Activated CD4-positive, alpha-beta T cell treated with anti-CD3 and anti-CD28 coated beads for 4 hours (primary cell): ENCODE measurements at regions not wholly inside any gene's neighbourhood (a gene's known extent, or its start where the extent isn't known, plus 50 kb on each side); places are given as distances from the start of the nearest gene placed in this dataset.
A peak's percentile ranks its signal among the peaks of the same experiment; 100 is the strongest.

Experiments used
- DNase-seq, 2 donors: peaks; one replicate each; pipeline ENCODE4 v3.0.0-alpha.2; 2020

GRCh38 chr4:38567457-38567856 lies 96.5 kb upstream of the KLF3 start:
- DNase-seq, result no peak

- no peak for DNase-seq
Observed at GRCh38 chr4:38568768-38569167, 95.2 kb upstream of the KLF3 start.

GRCh38 chr4:38570647-38571276 lies 93.2 kb upstream of the KLF3 start:
- DNase-seq, result no peak

- no peak for DNase-seq
Observed at GRCh38 chr4:38572793-38573192, 91.2 kb upstream of the KLF3 start.

- no peak for DNase-seq
Observed at GRCh38 chr4:38574559-38575333, 89.3 kb upstream of the KLF3 start.

GRCh38 chr4:38576767-38577166 lies 87.2 kb upstream of the KLF3 start:
- DNase-seq, result no peak

GRCh38 chr4:38577462-38577861 lies 86.5 kb upstream of the KLF3 start:
- DNase-seq, result no peak

- DNase-seq, result no peak
Observed at GRCh38 chr4:38581426-38582106, 82.4 kb upstream of the KLF3 start.

GRCh38 chr4:38582445-38582844 lies 81.6 kb upstream of the KLF3 start:
- no peak for DNase-seq

- peak; percentile 24 to 29 for DNase-seq
Observed at GRCh38 chr4:38582889-38583470, 81.0 kb upstream of the KLF3 start.

GRCh38 chr4:38585871-38586270 lies 78.1 kb upstream of the KLF3 start:
- DNase-seq, result no peak

GRCh38 chr4:38587106-38587505 lies 76.9 kb upstream of the KLF3 start:
- no peak for DNase-seq

GRCh38 chr4:38590046-38590445 lies 74.0 kb upstream of the KLF3 start:
- no peak for DNase-seq

GRCh38 chr4:38591617-38592337 lies 72.2 kb upstream of the KLF3 start:
- DNase-seq, result no peak

GRCh38 chr4:38598489-38598888 lies 65.5 kb upstream of the KLF3 start:
- DNase-seq, result no peak

- DNase-seq, result no peak
Observed at GRCh38 chr4:38600575-38600974, 63.4 kb upstream of the KLF3 start.

GRCh38 chr4:38601244-38601915 lies 62.6 kb upstream of the KLF3 start:
- DNase-seq, result no peak

- no peak for DNase-seq
Observed at GRCh38 chr4:38601916-38602291, 62.1 kb upstream of the KLF3 start.

- DNase-seq, result no peak
Observed at GRCh38 chr4:38603652-38604051, 60.3 kb upstream of the KLF3 start.

- no peak for DNase-seq
Observed at GRCh38 chr4:38605181-38605752, 58.7 kb upstream of the KLF3 start.

GRCh38 chr4:38605753-38606586 lies 58.0 kb upstream of the KLF3 start:
- no peak for DNase-seq
